ENCODE measurements at regions not wholly inside any gene's neighbourhood (a gene's known extent, or its start where the extent isn't known, plus 50 kb on each side); places are given as distances from the start of the nearest gene placed in this dataset.

- Histone ChIP-seq H3K4me1 (no peaks in the 10 kb centered on the region), H3K36me3 (no peaks in the 10 kb centered on the region), H3K4me3 (no peak overlapping the region), H3K9me3 (no peaks in the 10 kb centered on the region), H3K27ac (no peak overlapping the region), H3K27me3 (no peaks in the 10 kb centered on the region)
- DNase-seq (ENCODE audit: low spot score in 2 of 2) = no peak
- 89 to 93% methylated on average over 4 of the region's 4 CpGs for WGBS, 2 donors
- TF ChIP-seq, protein P1, sequence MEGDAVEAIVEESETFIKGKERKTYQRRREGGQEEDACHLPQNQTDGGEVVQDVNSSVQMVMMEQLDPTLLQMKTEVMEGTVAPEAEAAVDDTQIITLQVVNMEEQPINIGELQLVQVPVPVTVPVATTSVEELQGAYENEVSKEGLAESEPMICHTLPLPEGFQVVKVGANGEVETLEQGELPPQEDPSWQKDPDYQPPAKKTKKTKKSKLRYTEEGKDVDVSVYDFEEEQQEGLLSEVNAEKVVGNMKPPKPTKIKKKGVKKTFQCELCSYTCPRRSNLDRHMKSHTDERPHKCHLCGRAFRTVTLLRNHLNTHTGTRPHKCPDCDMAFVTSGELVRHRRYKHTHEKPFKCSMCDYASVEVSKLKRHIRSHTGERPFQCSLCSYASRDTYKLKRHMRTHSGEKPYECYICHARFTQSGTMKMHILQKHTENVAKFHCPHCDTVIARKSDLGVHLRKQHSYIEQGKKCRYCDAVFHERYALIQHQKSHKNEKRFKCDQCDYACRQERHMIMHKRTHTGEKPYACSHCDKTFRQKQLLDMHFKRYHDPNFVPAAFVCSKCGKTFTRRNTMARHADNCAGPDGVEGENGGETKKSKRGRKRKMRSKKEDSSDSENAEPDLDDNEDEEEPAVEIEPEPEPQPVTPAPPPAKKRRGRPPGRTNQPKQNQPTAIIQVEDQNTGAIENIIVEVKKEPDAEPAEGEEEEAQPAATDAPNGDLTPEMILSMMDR (IDR thresholded peaks at IDR 0.05) = no peak
- TF ChIP-seq EP300 (IDR thresholded peaks at IDR 0.05) (no peak), POLR2A (IDR thresholded peaks at IDR 0.05) (no peak)
Measured at GRCh38 chrX:57772637-57773036, 92.6 kb upstream of the NLRP2B start.

DNA sequence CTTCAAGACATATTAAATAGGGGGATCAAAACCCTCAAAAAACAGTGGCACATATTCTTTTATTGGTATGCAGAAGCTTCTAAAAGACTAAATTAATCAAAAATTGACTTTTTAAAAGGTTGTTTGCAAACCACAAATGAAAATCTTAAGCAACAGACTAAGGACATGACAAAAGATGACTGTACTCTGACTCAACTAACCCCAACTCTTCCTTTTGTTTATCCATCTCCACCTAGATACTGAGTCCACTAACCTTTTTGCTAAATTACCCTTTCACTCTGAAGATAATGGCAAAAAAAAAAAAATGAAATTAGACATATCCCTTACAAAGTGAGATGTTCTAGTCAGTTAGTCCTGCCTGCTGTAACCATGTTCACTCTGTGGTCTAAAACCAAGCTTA is 91.6 kb upstream of the NLRP2B start:
- H3K36me3 ChIP-seq = no peaks in the 10 kb centered on the region
- TF ChIP-seq, protein P1 (IDR thresholded peaks at IDR 0.05) = no peak
- TF ChIP-seq EP300 (IDR thresholded peaks at IDR 0.05) (no peak), POLR2A (IDR thresholded peaks at IDR 0.05) (no peak)
- no peaks in the 10 kb centered on the region for H3K27me3 ChIP-seq
- H3K4me3 ChIP-seq = no peak overlapping the region
- no peaks in the 10 kb centered on the region for H3K9me3 ChIP-seq
- H3K4me1 ChIP-seq = no peaks in the 10 kb centered on the region
- no peak for DNase-seq (ENCODE audit: low spot score in 2 of 2)
- no peak overlapping the region for H3K27ac ChIP-seq

DNA sequence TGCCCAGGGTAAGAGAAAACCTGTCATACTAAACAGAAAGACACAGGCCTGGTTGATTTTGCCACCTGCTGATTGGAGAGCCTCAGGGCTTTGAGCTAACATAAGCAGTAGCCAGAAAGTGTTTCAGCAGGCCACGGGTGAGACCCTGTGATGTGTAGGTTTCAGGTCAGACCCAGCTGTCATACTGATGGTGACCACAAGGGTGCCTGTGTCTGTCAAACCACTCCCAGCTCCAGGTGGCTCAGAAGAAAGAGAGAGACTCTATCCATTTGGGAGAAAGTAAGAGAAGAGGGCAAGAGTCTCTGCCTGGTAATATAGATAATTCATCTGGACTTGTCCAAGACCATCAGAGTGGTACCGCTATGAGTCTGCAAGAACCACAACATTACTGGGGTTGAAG is 72.8 kb upstream of the NLRP2B start:
- Histone ChIP-seq H3K4me1 (no peaks in the 10 kb centered on the region), H3K9me3 (peaks cover 0 to 21% (median 4%) of the 10 kb centered on the region in 4 donors), H3K27me3 (no peaks in the 10 kb centered on the region), H3K27ac (no peak overlapping the region), H3K36me3 (no peaks in the 10 kb centered on the region), H3K4me3 (no peak overlapping the region)
- 88 to 90% methylated on average over 2 of the region's 2 CpGs for WGBS, 2 donors
- TF ChIP-seq EP300 (IDR thresholded peaks at IDR 0.05) = no peak
- no peak for TF ChIP-seq POLR2A (IDR thresholded peaks at IDR 0.05)
- TF ChIP-seq, protein P1 (IDR thresholded peaks at IDR 0.05) = no peak
- DNase-seq (ENCODE audit: low spot score in 2 of 2) = no peak

- Histone ChIP-seq H3K27ac (no peak overlapping the region), H3K4me3 (no peak overlapping the region), H3K27me3 (no peaks in the 10 kb centered on the region), H3K9me3 (no peaks in the 10 kb centered on the region), H3K4me1 (no peaks in the 10 kb centered on the region), H3K36me3 (no peaks in the 10 kb centered on the region)
- whole genome bisulfite sequencing, 2 donors = 60% methylated on average over 1 of the region's 2 CpGs; no CpG with 5 or more reads in 1 of the 2 donors
- TF ChIP-seq, protein P1 (IDR thresholded peaks at IDR 0.05) = no peak
- no peak for DNase-seq (ENCODE audit: low spot score in 2 of 2)
Measured at GRCh38 chrX:57741107-57741506, 61.0 kb upstream of the NLRP2B start.

DNA sequence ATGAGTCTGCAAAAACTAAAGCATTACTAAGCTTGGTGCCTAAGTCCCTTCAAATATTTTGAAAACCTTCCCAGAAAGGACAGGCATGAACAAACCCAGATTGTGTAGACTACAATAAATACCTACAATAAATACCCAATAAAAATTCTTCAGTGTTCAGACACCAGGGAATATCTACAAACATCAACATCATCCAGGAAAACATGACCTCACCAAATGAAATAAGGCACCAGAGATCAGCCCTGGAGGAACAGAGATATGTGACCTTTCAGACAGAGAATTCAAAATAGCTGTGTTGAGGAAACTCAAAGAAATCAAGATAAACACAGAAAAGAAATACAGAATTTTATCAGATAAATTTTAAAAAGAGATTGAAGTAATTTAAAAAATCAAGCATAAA is 57.8 kb upstream of the NLRP2B start:
- Histone ChIP-seq H3K9me3 (no peaks in the 10 kb centered on the region), H3K4me3 (no peak overlapping the region), H3K27me3 (no peaks in the 10 kb centered on the region), H3K27ac (no peak overlapping the region), H3K36me3 (no peaks in the 10 kb centered on the region), H3K4me1 (no peaks in the 10 kb centered on the region)
- TF ChIP-seq, protein P1 (IDR thresholded peaks at IDR 0.05) = no peak
- TF ChIP-seq EP300 (IDR thresholded peaks at IDR 0.05) (no peak), POLR2A (IDR thresholded peaks at IDR 0.05) (no peak)
- DNase-seq (ENCODE audit: low spot score in 2 of 2) = no peak

Data from tibial nerve (tissue), 4 donors.